IPS DF 4.7 (cell line): ENCODE measurements at regions not wholly inside any gene's neighbourhood (a gene's known extent, or its start where the extent isn't known, plus 50 kb on each side); places are given as distances from the start of the nearest gene placed in this dataset.
"Not testable (repeated sequence)": the region's sequence is repeated elsewhere in the genome, so short reads cannot be mapped to it uniquely, and the experiment has no call there.

ENCODE experiments used
- DNase-seq: peaks from one replicate; pipeline ENCODE4 v3.0.0-alpha.2; 2013; ENCODE audit warnings: low spot score; ENCODE audit errors: extremely low read depth

- no peak for DNase-seq
Observed at GRCh38 chr7:16267953-16268820, 153.2 kb downstream of the CRPPA start.

- no peak for DNase-seq
Observed at GRCh38 chr7:16266877-16267276, 154.5 kb downstream of the CRPPA start.

GRCh38 chr7:16266470-16266869 is 154.9 kb downstream of the CRPPA start:
- DNase-seq: not testable (repeated sequence)

- DNase-seq: no peak
Observed at GRCh38 chr7:16265863-16266458, 155.4 kb downstream of the CRPPA start.

GRCh38 chr7:16264823-16265804 is 156.2 kb downstream of the CRPPA start:
- no peak for DNase-seq

- DNase-seq: no peak
Observed at GRCh38 chr7:16264036-16264819, 157.1 kb downstream of the CRPPA start.

GRCh38 chr7:16263377-16263776 is 158.0 kb downstream of the CRPPA start:
- DNase-seq: not testable (repeated sequence)

GRCh38 chr7:16261654-16262053 is 159.7 kb downstream of the CRPPA start:
- DNase-seq: no peak

GRCh38 chr7:16261100-16261499 is 160.2 kb downstream of the CRPPA start:
- no peak for DNase-seq

GRCh38 chr7:16260236-16260728 is 161.1 kb downstream of the CRPPA start:
- no peak for DNase-seq

GRCh38 chr7:16256419-16256818 is 164.9 kb downstream of the CRPPA start:
- not testable (repeated sequence) for DNase-seq

GRCh38 chr7:16255952-16256351 is 165.4 kb downstream of the CRPPA start:
- not testable (repeated sequence) for DNase-seq

- DNase-seq: not testable (repeated sequence)
Observed at GRCh38 chr7:16250655-16251054, 170.7 kb downstream of the CRPPA start.

- not testable (repeated sequence) for DNase-seq
Observed at GRCh38 chr7:16249204-16249603, 172.1 kb downstream of the CRPPA start.

- not testable (repeated sequence) for DNase-seq
Observed at GRCh38 chr7:16248556-16248955, 172.8 kb downstream of the CRPPA start.

- no peak for DNase-seq
Observed at GRCh38 chr7:16244469-16244868, 176.9 kb downstream of the CRPPA start.

- DNase-seq: no peak
Observed at GRCh38 chr7:16242920-16243319, 178.4 kb downstream of the CRPPA start.

GRCh38 chr7:16241017-16241416 is 180.3 kb downstream of the CRPPA start:
- no peak for DNase-seq

- no peak for DNase-seq
Observed at GRCh38 chr7:16236381-16236780, 185.0 kb downstream of the CRPPA start.
